ENCODE measurements at regions not wholly inside any gene's neighbourhood (a gene's known extent, or its start where the extent isn't known, plus 50 kb on each side); places are given as distances from the start of the nearest gene placed in this dataset.

DNA sequence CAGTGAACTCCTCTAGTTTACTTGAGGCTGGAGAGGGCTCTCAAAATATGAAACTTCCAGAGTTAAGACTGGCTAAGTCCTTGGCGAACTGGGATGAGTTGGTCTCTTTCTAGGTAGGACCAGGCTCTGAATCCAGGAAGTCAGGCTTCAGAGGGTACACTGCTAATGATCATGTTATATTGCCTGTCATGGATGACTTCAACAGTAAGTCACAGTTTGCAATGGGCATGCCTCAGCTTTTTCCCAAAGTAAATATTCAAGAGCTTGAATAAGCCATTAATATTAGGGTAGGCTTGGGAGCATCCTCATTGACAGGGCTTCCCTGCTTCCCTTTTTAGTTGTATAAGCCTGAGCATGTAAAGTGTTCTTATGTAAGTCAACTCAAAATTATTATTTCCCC, 61.7 kb upstream of the PTHLH start:
- no peaks in the 10 kb centered on the region for H3K79me1 ChIP-seq (ENCODE audit: low read depth, low read length)
- no peak overlapping the region for H2AFZ ChIP-seq (ENCODE audit: low read length)
- H3K27ac ChIP-seq (replicated peaks; ENCODE audit: low read length), result no peak overlapping the region
- no peak overlapping the region for H3K23ac ChIP-seq (ENCODE audit: low read depth, low read length, poor library complexity)
- no peak overlapping the region for H2BK5ac ChIP-seq (ENCODE audit: low read length)
- H3K9ac ChIP-seq (ENCODE audit: low read depth, low read length, poor library complexity), result no peak overlapping the region
- peaks cover 0 to 2% of the 10 kb centered on the region in 2 donors for H3K4me1 ChIP-seq (ENCODE audit: control insufficient read depth in 2 of 2, insufficient read depth in 1 of 2, low read depth in 1 of 2, low read length in 2 of 2)
- H2BK12ac ChIP-seq (ENCODE audit: low read length), result no peak overlapping the region
- no peaks in the 10 kb centered on the region for H3K9me3 ChIP-seq (replicated peaks in 1 of 2; ENCODE audit: control insufficient read depth in 2 of 2, insufficient read depth in 1 of 2, low read depth in 1 of 2, low read length in 2 of 2)
- H4K8ac ChIP-seq (ENCODE audit: low read depth, low read length), result no peak overlapping the region
- no peak overlapping the region for H3K4ac ChIP-seq (ENCODE audit: low read length)
- H4K91ac ChIP-seq (ENCODE audit: low read depth, low read length, poor library complexity), result no peak overlapping the region
- H2BK120ac ChIP-seq (ENCODE audit: low read depth, low read length), result no peak overlapping the region
- H3K27me3 ChIP-seq (ENCODE audit: control insufficient read depth in 3 of 3, insufficient read depth in 3 of 3, low read depth in 1 of 3, low read length in 3 of 3), result no peaks in the 10 kb centered on the region
- no peak overlapping the region for H3K18ac ChIP-seq (ENCODE audit: low read length)
- H3K4me3 ChIP-seq (ENCODE audit: low read length in 2 of 2), result no peak overlapping the region
- no peak overlapping the region for H2BK15ac ChIP-seq (ENCODE audit: low read length)
- WGBS, 2 donors (ENCODE audit: extremely low coverage in 2 of 2, insufficient read length in 2 of 2, insufficient replicate concordance in 1 of 2), result no CpG with 5 or more reads among the region's 1 CpG
- no peak overlapping the region for H3K4me2 ChIP-seq (ENCODE audit: insufficient read depth, low read length, poor library complexity, severe bottlenecking)
- no peak overlapping the region for H3K14ac ChIP-seq (ENCODE audit: low read length)
- H3K36me3 ChIP-seq (replicated peaks in 1 of 2; ENCODE audit: control insufficient read depth in 2 of 2, insufficient read depth in 2 of 2, low read length in 2 of 2), result no peaks in the 10 kb centered on the region
- no peak overlapping the region for H2AK5ac ChIP-seq (ENCODE audit: low read depth, low read length)
- no peak for DNase-seq (ENCODE audit: low spot score)

DNA sequence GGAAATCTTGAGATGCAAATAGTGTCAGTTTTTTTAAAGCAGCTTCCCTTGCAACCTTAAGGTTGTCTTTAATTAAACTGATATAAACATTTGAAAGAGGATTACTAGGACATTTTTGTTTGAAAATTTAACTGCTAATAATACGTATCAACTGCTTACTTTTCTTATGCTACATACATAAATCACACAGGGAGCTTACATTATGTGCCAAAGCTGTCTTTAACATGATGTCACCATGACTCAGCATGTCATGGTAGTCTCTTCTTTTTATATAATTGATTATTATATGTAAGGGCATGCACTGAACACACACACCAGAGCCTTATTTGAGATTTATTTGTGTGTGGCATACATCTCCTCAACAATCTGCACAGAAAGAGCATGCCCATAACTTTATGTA, 63.0 kb upstream of the PTHLH start:
- H3K9me3 ChIP-seq (replicated peaks in 1 of 2; ENCODE audit: control insufficient read depth in 2 of 2, insufficient read depth in 1 of 2, low read depth in 1 of 2, low read length in 2 of 2), result no peaks in the 10 kb centered on the region
- no peak overlapping the region for H2BK5ac ChIP-seq (ENCODE audit: low read length)
- H3K9ac ChIP-seq (ENCODE audit: low read depth, low read length, poor library complexity), result no peak overlapping the region
- no peaks in the 10 kb centered on the region for H3K36me3 ChIP-seq (replicated peaks in 1 of 2; ENCODE audit: control insufficient read depth in 2 of 2, insufficient read depth in 2 of 2, low read length in 2 of 2)
- H2AK5ac ChIP-seq (ENCODE audit: low read depth, low read length), result no peak overlapping the region
- H3K14ac ChIP-seq (ENCODE audit: low read length), result no peak overlapping the region
- H2BK120ac ChIP-seq (ENCODE audit: low read depth, low read length), result no peak overlapping the region
- H3K4me2 ChIP-seq (ENCODE audit: insufficient read depth, low read length, poor library complexity, severe bottlenecking), result no peak overlapping the region
- no peak overlapping the region for H3K4ac ChIP-seq (ENCODE audit: low read length)
- DNase-seq (ENCODE audit: low spot score), result no peak
- no peak overlapping the region for H2BK15ac ChIP-seq (ENCODE audit: low read length)
- no peaks in the 10 kb centered on the region for H3K27me3 ChIP-seq (ENCODE audit: control insufficient read depth in 3 of 3, insufficient read depth in 3 of 3, low read depth in 1 of 3, low read length in 3 of 3)
- H4K8ac ChIP-seq (ENCODE audit: low read depth, low read length), result no peak overlapping the region
- no peak overlapping the region for H3K18ac ChIP-seq (ENCODE audit: low read length)
- no CpG with 5 or more reads among the region's 1 CpG for WGBS, 2 donors (ENCODE audit: extremely low coverage in 2 of 2, insufficient read length in 2 of 2, insufficient replicate concordance in 1 of 2)
- H3K4me3 ChIP-seq (ENCODE audit: low read length in 2 of 2), result no peak overlapping the region
- no peaks in the 10 kb centered on the region for H3K79me1 ChIP-seq (ENCODE audit: low read depth, low read length)
- no peak overlapping the region for H2AFZ ChIP-seq (ENCODE audit: low read length)
- H3K4me1 ChIP-seq (ENCODE audit: control insufficient read depth in 2 of 2, insufficient read depth in 1 of 2, low read depth in 1 of 2, low read length in 2 of 2), result peaks cover 0 to 2% of the 10 kb centered on the region in 2 donors
- H2BK12ac ChIP-seq (ENCODE audit: low read length), result no peak overlapping the region
- H4K91ac ChIP-seq (ENCODE audit: low read depth, low read length, poor library complexity), result no peak overlapping the region
- H3K27ac ChIP-seq (replicated peaks; ENCODE audit: low read length), result no peak overlapping the region
- H3K23ac ChIP-seq (ENCODE audit: low read depth, low read length, poor library complexity), result no peak overlapping the region

DNA sequence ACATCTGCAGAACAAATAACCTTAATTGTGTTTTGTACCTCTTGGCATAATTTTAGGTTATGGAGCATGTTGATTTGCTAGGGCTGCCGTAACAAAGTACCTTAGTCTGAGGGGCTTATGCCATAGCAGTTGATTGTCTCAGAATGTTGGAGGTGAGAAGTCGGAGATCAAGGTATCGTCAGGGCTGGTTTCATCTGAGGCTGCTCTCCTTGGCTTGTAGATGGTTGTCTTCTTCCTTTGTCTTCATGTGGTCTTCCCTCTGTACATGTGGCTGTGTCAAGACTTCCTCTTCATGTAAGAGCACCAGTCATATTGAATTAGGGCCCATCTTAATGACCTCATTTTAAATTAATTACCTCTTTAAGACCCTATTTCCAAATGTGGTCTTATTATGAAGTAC, 64.4 kb upstream of the PTHLH start:
- Histone ChIP-seq H4K91ac (ENCODE audit: low read depth, low read length, poor library complexity) (no peak overlapping the region), H2BK12ac (ENCODE audit: low read length) (no peak overlapping the region), H3K18ac (ENCODE audit: low read length) (no peak overlapping the region), H3K4me2 (ENCODE audit: insufficient read depth, low read length, poor library complexity, severe bottlenecking) (no peak overlapping the region), H3K14ac (ENCODE audit: low read length) (no peak overlapping the region), H3K23ac (ENCODE audit: low read depth, low read length, poor library complexity) (no peak overlapping the region), H2BK120ac (ENCODE audit: low read depth, low read length) (no peak overlapping the region), H3K36me3 (replicated peaks in 1 of 2; ENCODE audit: control insufficient read depth in 2 of 2, insufficient read depth in 2 of 2, low read length in 2 of 2) (no peaks in the 10 kb centered on the region), H2AK5ac (ENCODE audit: low read depth, low read length) (no peak overlapping the region), H3K4me3 (ENCODE audit: low read length in 2 of 2) (no peak overlapping the region), H3K79me1 (ENCODE audit: low read depth, low read length) (no peaks in the 10 kb centered on the region), H2BK5ac (ENCODE audit: low read length) (no peak overlapping the region), H3K4ac (ENCODE audit: low read length) (no peak overlapping the region), H3K9ac (ENCODE audit: low read depth, low read length, poor library complexity) (no peak overlapping the region), H3K4me1 (ENCODE audit: control insufficient read depth in 2 of 2, insufficient read depth in 1 of 2, low read depth in 1 of 2, low read length in 2 of 2) (peaks cover 0 to 2% of the 10 kb centered on the region in 2 donors), H2BK15ac (ENCODE audit: low read length) (no peak overlapping the region), H2AFZ (ENCODE audit: low read length) (no peak overlapping the region), H3K27me3 (ENCODE audit: control insufficient read depth in 3 of 3, insufficient read depth in 3 of 3, low read depth in 1 of 3, low read length in 3 of 3) (no peaks in the 10 kb centered on the region), H4K8ac (ENCODE audit: low read depth, low read length) (no peak overlapping the region), H3K9me3 (replicated peaks in 1 of 2; ENCODE audit: control insufficient read depth in 2 of 2, insufficient read depth in 1 of 2, low read depth in 1 of 2, low read length in 2 of 2) (no peaks in the 10 kb centered on the region), H3K27ac (replicated peaks; ENCODE audit: low read length) (no peak overlapping the region)
- DNase-seq (ENCODE audit: low spot score), result no peak
- no CpG with 5 or more reads among the region's 3 CpGs for WGBS, 2 donors (ENCODE audit: extremely low coverage in 2 of 2, insufficient read length in 2 of 2, insufficient replicate concordance in 1 of 2)

DNA sequence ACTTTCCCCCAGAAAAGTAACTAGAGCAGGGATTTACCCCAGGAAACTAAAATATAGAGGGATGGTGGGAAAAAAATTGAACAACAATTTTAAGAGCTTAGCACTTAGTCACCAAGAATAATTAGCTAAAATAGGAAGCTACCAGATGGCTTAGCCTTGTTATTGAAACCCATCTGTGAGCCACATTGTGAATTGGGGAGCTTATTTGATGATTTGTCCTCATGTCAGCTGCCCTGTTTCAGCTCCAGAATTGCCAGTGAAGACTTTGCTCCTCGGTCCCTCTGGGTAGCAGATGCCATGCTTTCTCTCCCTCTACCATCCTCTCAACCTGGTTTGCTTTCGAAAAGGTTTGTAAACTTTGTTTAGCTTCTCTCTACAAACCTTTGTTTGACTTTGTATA, 67.7 kb upstream of the PTHLH start:
- no CpG with 5 or more reads among the region's 2 CpGs for WGBS, 2 donors (ENCODE audit: extremely low coverage in 2 of 2, insufficient read length in 2 of 2, insufficient replicate concordance in 1 of 2)
- Histone ChIP-seq H3K4me1 (ENCODE audit: control insufficient read depth in 2 of 2, insufficient read depth in 1 of 2, low read depth in 1 of 2, low read length in 2 of 2) (no peaks in the 10 kb centered on the region), H3K14ac (ENCODE audit: low read length) (no peak overlapping the region)

More for the DNA sequence above, 67.7 kb upstream of the PTHLH start:
- H3K9ac ChIP-seq (ENCODE audit: low read depth, low read length, poor library complexity), result no peak overlapping the region
- H3K36me3 ChIP-seq (replicated peaks in 1 of 2; ENCODE audit: control insufficient read depth in 2 of 2, insufficient read depth in 2 of 2, low read length in 2 of 2), result no peaks in the 10 kb centered on the region
- H3K79me1 ChIP-seq (ENCODE audit: low read depth, low read length), result no peaks in the 10 kb centered on the region
- H3K18ac ChIP-seq (ENCODE audit: low read length), result no peak overlapping the region
- H2AK5ac ChIP-seq (ENCODE audit: low read depth, low read length), result no peak overlapping the region
- no peak overlapping the region for H3K4me2 ChIP-seq (ENCODE audit: insufficient read depth, low read length, poor library complexity, severe bottlenecking)
- H4K8ac ChIP-seq (ENCODE audit: low read depth, low read length), result no peak overlapping the region
- H3K27me3 ChIP-seq (ENCODE audit: control insufficient read depth in 3 of 3, insufficient read depth in 3 of 3, low read depth in 1 of 3, low read length in 3 of 3), result no peaks in the 10 kb centered on the region
- no peak overlapping the region for H2BK12ac ChIP-seq (ENCODE audit: low read length)
- H3K9me3 ChIP-seq (replicated peaks in 1 of 2; ENCODE audit: control insufficient read depth in 2 of 2, insufficient read depth in 1 of 2, low read depth in 1 of 2, low read length in 2 of 2), result no peaks in the 10 kb centered on the region
- H2AFZ ChIP-seq (ENCODE audit: low read length), result no peak overlapping the region
- no peak overlapping the region for H3K4ac ChIP-seq (ENCODE audit: low read length)
- no peak overlapping the region for H3K23ac ChIP-seq (ENCODE audit: low read depth, low read length, poor library complexity)
- no peak overlapping the region for H3K4me3 ChIP-seq (ENCODE audit: low read length in 2 of 2)
- no peak overlapping the region for H2BK5ac ChIP-seq (ENCODE audit: low read length)
- H4K91ac ChIP-seq (ENCODE audit: low read depth, low read length, poor library complexity), result no peak overlapping the region
- no peak overlapping the region for H2BK15ac ChIP-seq (ENCODE audit: low read length)
- H2BK120ac ChIP-seq (ENCODE audit: low read depth, low read length), result no peak overlapping the region
- H3K27ac ChIP-seq (replicated peaks; ENCODE audit: low read length), result no peak overlapping the region
- DNase-seq (ENCODE audit: low spot score), result no peak

All from neuronal stem cell (in vitro differentiated cells).